GM18519 (cell line): ENCODE measurements at regions not wholly inside any gene's neighbourhood (a gene's known extent, or its start where the extent isn't known, plus 50 kb on each side); places are given as distances from the start of the nearest gene placed in this dataset.

Experiments used
- ATAC-seq: cut with Tn5 transposase; IDR thresholded peaks from one replicate; pipeline ENCODE4 v1.9.1; 2021; ENCODE audit warnings: mild to moderate bottlenecking, moderate library complexity; ENCODE audit not compliant: unreplicated experiment, low FRiP score

- ATAC-seq, result no peak
Measured at GRCh38 chr7:17015598-17016031, 133.8 kb upstream of the AGR3 start.

GRCh38 chr7:17016402-17017010 is 134.7 kb upstream of the AGR3 start:
- no peak for ATAC-seq

- no peak for ATAC-seq
Measured at GRCh38 chr7:17019106-17019505, 137.3 kb upstream of the AGR3 start.

GRCh38 chr7:17020250-17020649 is 138.5 kb upstream of the AGR3 start:
- no peak for ATAC-seq

GRCh38 chr7:17021205-17021604 is 139.4 kb upstream of the AGR3 start:
- ATAC-seq, result no peak

- ATAC-seq, result no peak
Measured at GRCh38 chr7:17022920-17023319, 141.1 kb upstream of the AGR3 start.

GRCh38 chr7:17026269-17026668 is 144.5 kb upstream of the AGR3 start:
- no peak for ATAC-seq

GRCh38 chr7:17027143-17027788 is 145.5 kb upstream of the AGR3 start:
- no peak for ATAC-seq

- ATAC-seq, result no peak
Measured at GRCh38 chr7:17027789-17028152, 146.0 kb upstream of the AGR3 start.

GRCh38 chr7:17029150-17029549 is 147.4 kb upstream of the AGR3 start:
- ATAC-seq, result no peak

GRCh38 chr7:17030559-17030958 is 148.8 kb upstream of the AGR3 start:
- ATAC-seq, result no peak

- ATAC-seq, result no peak
Measured at GRCh38 chr7:17031906-17032551, 150.2 kb upstream of the AGR3 start.

GRCh38 chr7:17033245-17033644 is 151.5 kb upstream of the AGR3 start:
- ATAC-seq, result no peak

GRCh38 chr7:17036584-17036983 is 154.8 kb upstream of the AGR3 start:
- no peak for ATAC-seq

GRCh38 chr7:17037356-17037755 is 155.6 kb upstream of the AGR3 start:
- no peak for ATAC-seq

- no peak for ATAC-seq
Measured at GRCh38 chr7:17038160-17038782, 156.5 kb upstream of the AGR3 start.

- no peak for ATAC-seq
Measured at GRCh38 chr7:17038783-17039170, 157.0 kb upstream of the AGR3 start.

GRCh38 chr7:17039372-17039771 is 157.6 kb upstream of the AGR3 start:
- no peak for ATAC-seq

GRCh38 chr7:17040716-17041115 is 158.9 kb upstream of the AGR3 start:
- no peak for ATAC-seq

GRCh38 chr7:17041324-17041723 is 159.5 kb upstream of the AGR3 start:
- no peak for ATAC-seq

GRCh38 chr7:17042211-17042610 is 160.4 kb upstream of the AGR3 start:
- ATAC-seq, result no peak
